Hepatocyte (in vitro differentiated cells): ENCODE measurements at regions not wholly inside any gene's neighbourhood (a gene's known extent, or its start where the extent isn't known, plus 50 kb on each side); places are given as distances from the start of the nearest gene placed in this dataset.

ENCODE experiments used
- DNase-seq: peaks from one replicate; pipeline ENCODE4 v3.0.0-alpha.2; 2016; ENCODE audit warnings: low spot score
- H2AFZ ChIP-seq: fragments of 200-600 bp; sonication (generic); 2 replicates; pipeline ENCODE4 v1.6.0; 2016; ENCODE audit warnings: antibody characterized with exemption, mild to moderate bottlenecking
- H3K27ac ChIP-seq: fragments of 200-600 bp; sonication (generic); 2 replicates; pipeline ENCODE4 v1.5.1; 2016; ENCODE audit warnings: mild to moderate bottlenecking
- H3K27me3 ChIP-seq: fragments of 200-600 bp; sonication (generic); 2 replicates; pipeline ENCODE4 v1.6.1; 2016
- H3K36me3 ChIP-seq: fragments of 200-600 bp; sonication (generic); replicated peaks from 2 replicates; pipeline ENCODE4 v1.5.1; 2016; ENCODE audit warnings: low read depth; ENCODE audit not compliant: insufficient read depth
- H3K4me1 ChIP-seq: fragments of 200-600 bp; sonication (generic); 2 replicates; pipeline ENCODE4 v1.5.1; 2016; ENCODE audit warnings: mild to moderate bottlenecking, moderate library complexity; ENCODE audit not compliant: insufficient read depth
- H3K4me2 ChIP-seq: fragments of 200-600 bp; sonication (generic); 2 replicates; pipeline ENCODE4 v1.6.0; 2016
- H3K4me3 ChIP-seq: fragments of 200-600 bp; sonication (generic); 2 replicates; pipeline ENCODE4 v1.5.1; 2016; ENCODE audit warnings: mild to moderate bottlenecking
- H3K79me2 ChIP-seq: fragments of 200-600 bp; sonication (generic); 2 replicates; pipeline ENCODE4 v1.6.0; 2017; ENCODE audit warnings: mild to moderate bottlenecking
- H3K9me2 ChIP-seq: fragments of 200-600 bp; sonication (generic); replicated peaks from 2 replicates; pipeline ENCODE4 v1.6.0; 2017; ENCODE audit warnings: mild to moderate bottlenecking; ENCODE audit not compliant: insufficient read depth
- H3K9me3 ChIP-seq: fragments of 200-600 bp; sonication (generic); 2 replicates; pipeline ENCODE4 v1.5.1; 2016; ENCODE audit warnings: low read depth, mild to moderate bottlenecking
- H4K20me1 ChIP-seq: fragments of 200-600 bp; sonication (generic); 2 replicates; pipeline ENCODE4 v1.6.0; 2016; ENCODE audit warnings: mild to moderate bottlenecking; ENCODE audit not compliant: insufficient read depth, poor library complexity, severe bottlenecking
- EZH2 ChIP-seq: fragments of 200-600 bp; sonication (generic); IDR thresholded peaks from 2 replicates; pipeline ENCODE4 v1.6.1; 2016; ENCODE audit warnings: antibody characterized with exemption, mild to moderate bottlenecking, borderline replicate concordance
- EZH2phosphoT487 ChIP-seq: fragments of 200-600 bp; sonication (generic); IDR thresholded peaks from one replicate; pipeline ENCODE4 v1.6.1; 2018; ENCODE audit warnings: antibody characterized with exemption, mild to moderate bottlenecking, low read depth, moderate library complexity; ENCODE audit not compliant: unreplicated experiment, severe bottlenecking
- WGBS: methylation state at CpG from one replicate; pipeline ENCODE4 v1.1.6; 2016; ENCODE audit warnings: low lambda C conversion rate; ENCODE audit errors: missing lambda C conversion rate; 5-methylcytosine and 5-hydroxymethylcytosine counted together
- TF ChIP-seq, protein P1 (sequence below): fragments of 200-600 bp; sonication (generic); IDR thresholded peaks from 2 replicates; pipeline ENCODE4 v1.5.1; 2016; ENCODE audit warnings: antibody characterized with exemption, mild to moderate bottlenecking; ENCODE audit not compliant: poor library complexity

DNA sequence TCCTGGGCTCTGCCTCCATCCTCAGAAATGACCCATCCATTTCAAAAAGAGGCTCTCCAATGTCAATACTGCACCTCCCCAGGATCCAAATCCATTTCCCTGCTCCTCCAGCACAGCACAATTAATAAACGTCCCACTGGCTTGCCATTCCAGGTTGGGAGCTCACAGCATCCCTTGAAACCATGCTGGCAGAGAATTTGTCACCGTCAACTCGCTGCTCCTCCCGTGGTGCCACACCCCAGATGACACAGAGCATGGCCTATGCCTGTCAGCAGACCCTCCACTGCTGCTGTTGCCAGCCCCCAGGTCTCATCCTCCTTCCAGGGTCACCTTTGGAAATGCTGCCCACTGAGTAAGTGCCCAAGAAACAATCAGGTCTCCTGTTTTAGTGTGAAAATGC, 53.0 kb upstream of the UQCRFS1 start:
- no peak overlapping the region for H3K4me2 ChIP-seq
- H2AFZ ChIP-seq, result no peak overlapping the region
- no peaks in the 10 kb centered on the region for H3K4me1 ChIP-seq
- TF ChIP-seq, protein P1, sequence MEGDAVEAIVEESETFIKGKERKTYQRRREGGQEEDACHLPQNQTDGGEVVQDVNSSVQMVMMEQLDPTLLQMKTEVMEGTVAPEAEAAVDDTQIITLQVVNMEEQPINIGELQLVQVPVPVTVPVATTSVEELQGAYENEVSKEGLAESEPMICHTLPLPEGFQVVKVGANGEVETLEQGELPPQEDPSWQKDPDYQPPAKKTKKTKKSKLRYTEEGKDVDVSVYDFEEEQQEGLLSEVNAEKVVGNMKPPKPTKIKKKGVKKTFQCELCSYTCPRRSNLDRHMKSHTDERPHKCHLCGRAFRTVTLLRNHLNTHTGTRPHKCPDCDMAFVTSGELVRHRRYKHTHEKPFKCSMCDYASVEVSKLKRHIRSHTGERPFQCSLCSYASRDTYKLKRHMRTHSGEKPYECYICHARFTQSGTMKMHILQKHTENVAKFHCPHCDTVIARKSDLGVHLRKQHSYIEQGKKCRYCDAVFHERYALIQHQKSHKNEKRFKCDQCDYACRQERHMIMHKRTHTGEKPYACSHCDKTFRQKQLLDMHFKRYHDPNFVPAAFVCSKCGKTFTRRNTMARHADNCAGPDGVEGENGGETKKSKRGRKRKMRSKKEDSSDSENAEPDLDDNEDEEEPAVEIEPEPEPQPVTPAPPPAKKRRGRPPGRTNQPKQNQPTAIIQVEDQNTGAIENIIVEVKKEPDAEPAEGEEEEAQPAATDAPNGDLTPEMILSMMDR, result no peak
- TF ChIP-seq EZH2 (no peak), EZH2phosphoT487 (no peak)
- no peaks in the 10 kb centered on the region for H3K27me3 ChIP-seq
- no peaks in the 10 kb centered on the region for H3K9me2 ChIP-seq
- H3K9me3 ChIP-seq, result no peaks in the 10 kb centered on the region
- H3K36me3 ChIP-seq, result no peaks in the 10 kb centered on the region
- WGBS, result 51% methylated on average over 4 of the region's 4 CpGs
- H3K27ac ChIP-seq, result no peak overlapping the region
- H3K79me2 ChIP-seq, result no peaks in the 10 kb centered on the region
- H4K20me1 ChIP-seq, result no peaks in the 10 kb centered on the region
- H3K4me3 ChIP-seq, result no peak overlapping the region
- no peak for DNase-seq

DNA sequence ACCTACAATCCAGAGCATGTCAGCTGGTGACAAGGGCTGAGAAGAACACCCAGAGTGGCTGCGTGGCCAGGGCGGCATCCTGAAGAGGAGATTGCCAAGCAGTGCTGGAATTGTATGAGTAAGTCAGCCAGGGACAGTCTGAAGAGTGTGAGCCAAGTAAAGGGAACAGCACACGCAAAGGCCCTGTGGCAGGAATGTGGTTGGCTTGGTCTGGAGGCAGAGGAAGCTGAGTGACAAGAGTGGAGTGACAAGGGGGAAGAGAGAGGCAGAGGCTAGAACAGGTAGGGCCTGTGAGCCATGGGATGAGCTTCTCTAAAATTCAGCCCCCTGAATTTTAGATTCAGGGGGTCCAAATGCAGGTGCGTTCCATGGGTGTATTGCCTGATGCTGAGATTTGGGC, 53.7 kb upstream of the UQCRFS1 start:
- TF ChIP-seq EZH2phosphoT487, result no peak
- TF ChIP-seq, protein P1, result no peak
- no peak for TF ChIP-seq EZH2
- Histone ChIP-seq H3K27ac (no peak overlapping the region), H3K9me3 (no peaks in the 10 kb centered on the region), H4K20me1 (no peaks in the 10 kb centered on the region), H3K9me2 (no peaks in the 10 kb centered on the region), H2AFZ (no peak overlapping the region), H3K4me2 (no peak overlapping the region), H3K36me3 (no peaks in the 10 kb centered on the region), H3K4me1 (no peaks in the 10 kb centered on the region), H3K79me2 (no peaks in the 10 kb centered on the region), H3K27me3 (no peaks in the 10 kb centered on the region), H3K4me3 (no peak overlapping the region)
- no peak for DNase-seq
- 93% methylated on average over 4 of the region's 4 CpGs for WGBS

DNA sequence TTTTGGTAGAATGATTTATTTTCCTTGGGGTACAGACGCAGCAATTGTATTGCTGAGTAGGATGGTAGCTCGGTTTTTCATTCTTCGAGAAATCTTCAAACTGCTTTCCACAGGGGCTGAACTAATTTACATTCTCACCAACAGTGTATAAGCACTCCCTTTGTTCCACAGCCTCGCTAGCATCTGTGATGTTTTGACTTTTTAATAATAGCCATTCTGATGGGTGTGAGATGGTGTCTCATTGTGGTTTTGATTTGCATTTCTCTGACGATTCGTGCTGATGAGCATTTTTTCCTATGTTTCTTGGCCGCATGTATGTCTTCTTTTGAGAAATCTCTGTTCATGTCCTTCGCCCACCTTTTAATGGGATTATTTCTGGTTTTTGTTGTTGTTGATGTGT, 54.8 kb upstream of the UQCRFS1 start:
- Histone ChIP-seq H3K4me2 (no peak overlapping the region), H3K27ac (no peak overlapping the region), H2AFZ (no peak overlapping the region), H3K4me1 (no peaks in the 10 kb centered on the region), H3K9me2 (no peaks in the 10 kb centered on the region), H3K27me3 (no peaks in the 10 kb centered on the region), H3K79me2 (no peaks in the 10 kb centered on the region), H3K4me3 (no peak overlapping the region), H3K36me3 (no peaks in the 10 kb centered on the region), H3K9me3 (no peaks in the 10 kb centered on the region), H4K20me1 (no peaks in the 10 kb centered on the region)
- TF ChIP-seq, protein P1, result no peak
- TF ChIP-seq EZH2 (no peak), EZH2phosphoT487 (no peak)
- no peak for DNase-seq
- 84% methylated on average over 8 of the region's 8 CpGs for WGBS

DNA sequence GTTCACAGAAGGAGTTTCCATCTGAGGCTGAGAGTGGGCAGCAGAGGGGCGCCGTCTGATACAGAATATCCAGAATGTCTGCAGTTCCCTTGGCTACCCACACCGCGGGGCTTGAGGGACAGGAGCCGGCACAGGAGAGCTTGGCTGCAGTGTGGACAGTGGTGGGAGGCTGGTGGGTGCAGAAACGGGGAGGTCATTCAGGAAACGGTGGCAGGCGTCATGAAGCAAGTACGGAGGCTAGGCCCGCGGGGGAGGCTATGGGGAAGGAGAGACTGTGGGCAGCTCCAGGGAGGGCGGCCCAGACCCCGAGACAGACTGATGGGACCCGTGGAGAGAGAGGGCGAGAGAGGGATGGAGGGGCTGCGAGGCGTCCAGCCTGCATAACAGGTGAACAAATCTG, 55.2 kb upstream of the UQCRFS1 start:
- H3K27ac ChIP-seq, result no peak overlapping the region
- H3K9me2 ChIP-seq, result no peaks in the 10 kb centered on the region
- 84% methylated on average over 16 of the region's 17 CpGs for WGBS
- no peak for DNase-seq
- no peaks in the 10 kb centered on the region for H4K20me1 ChIP-seq
- no peak overlapping the region for H3K4me2 ChIP-seq
- no peaks in the 10 kb centered on the region for H3K79me2 ChIP-seq
- H3K9me3 ChIP-seq, result no peaks in the 10 kb centered on the region
- no peak for TF ChIP-seq EZH2phosphoT487
- TF ChIP-seq EZH2, result no peak
- TF ChIP-seq, protein P1, result no peak
- no peaks in the 10 kb centered on the region for H3K4me1 ChIP-seq
- H2AFZ ChIP-seq, result no peak overlapping the region
- H3K36me3 ChIP-seq, result no peaks in the 10 kb centered on the region
- H3K4me3 ChIP-seq, result no peak overlapping the region
- H3K27me3 ChIP-seq, result no peaks in the 10 kb centered on the region
